GM10266 (cell line): ENCODE measurements at regions not wholly inside any gene's neighbourhood (a gene's known extent, or its start where the extent isn't known, plus 50 kb on each side); places are given as distances from the start of the nearest gene placed in this dataset.

Source experiments
- DNase-seq: peaks from one replicate; pipeline ENCODE4 v3.0.0; 2012; ENCODE audit errors: extremely low spot score
- TF ChIP-seq, protein P1 (sequence below): IDR thresholded peaks from 2 replicates; pipeline ENCODE4 v1.5.1; 2012; ENCODE audit warnings: mild to moderate bottlenecking, low read depth; ENCODE audit not compliant: control insufficient read depth, insufficient read depth; ENCODE audit errors: missing control alignments

DNA sequence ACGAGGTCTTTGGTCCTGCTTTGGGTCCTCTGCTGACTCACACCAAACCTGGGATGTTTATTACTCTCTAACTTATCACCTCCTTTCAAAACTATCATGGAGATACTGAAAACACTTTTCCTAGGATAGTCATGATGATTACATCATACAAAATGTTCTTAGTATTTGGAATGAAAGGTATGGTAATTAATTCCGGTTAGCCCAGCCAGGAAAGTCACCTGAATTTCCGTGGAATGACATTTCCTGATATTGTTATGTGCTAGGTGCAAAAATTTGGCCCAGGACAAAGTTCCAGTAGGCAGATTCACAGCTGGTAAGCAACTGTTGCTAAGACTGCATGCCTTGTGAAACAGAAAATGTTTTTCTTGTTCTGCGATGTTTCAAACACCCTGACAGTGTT, 203.4 kb downstream of the ZNF648 start:
- TF ChIP-seq, protein P1, sequence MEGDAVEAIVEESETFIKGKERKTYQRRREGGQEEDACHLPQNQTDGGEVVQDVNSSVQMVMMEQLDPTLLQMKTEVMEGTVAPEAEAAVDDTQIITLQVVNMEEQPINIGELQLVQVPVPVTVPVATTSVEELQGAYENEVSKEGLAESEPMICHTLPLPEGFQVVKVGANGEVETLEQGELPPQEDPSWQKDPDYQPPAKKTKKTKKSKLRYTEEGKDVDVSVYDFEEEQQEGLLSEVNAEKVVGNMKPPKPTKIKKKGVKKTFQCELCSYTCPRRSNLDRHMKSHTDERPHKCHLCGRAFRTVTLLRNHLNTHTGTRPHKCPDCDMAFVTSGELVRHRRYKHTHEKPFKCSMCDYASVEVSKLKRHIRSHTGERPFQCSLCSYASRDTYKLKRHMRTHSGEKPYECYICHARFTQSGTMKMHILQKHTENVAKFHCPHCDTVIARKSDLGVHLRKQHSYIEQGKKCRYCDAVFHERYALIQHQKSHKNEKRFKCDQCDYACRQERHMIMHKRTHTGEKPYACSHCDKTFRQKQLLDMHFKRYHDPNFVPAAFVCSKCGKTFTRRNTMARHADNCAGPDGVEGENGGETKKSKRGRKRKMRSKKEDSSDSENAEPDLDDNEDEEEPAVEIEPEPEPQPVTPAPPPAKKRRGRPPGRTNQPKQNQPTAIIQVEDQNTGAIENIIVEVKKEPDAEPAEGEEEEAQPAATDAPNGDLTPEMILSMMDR, result no peak
- no peak for DNase-seq
